ENCODE measurements at regions not wholly inside any gene's neighbourhood (a gene's known extent, or its start where the extent isn't known, plus 50 kb on each side); places are given as distances from the start of the nearest gene placed in this dataset.

DNA sequence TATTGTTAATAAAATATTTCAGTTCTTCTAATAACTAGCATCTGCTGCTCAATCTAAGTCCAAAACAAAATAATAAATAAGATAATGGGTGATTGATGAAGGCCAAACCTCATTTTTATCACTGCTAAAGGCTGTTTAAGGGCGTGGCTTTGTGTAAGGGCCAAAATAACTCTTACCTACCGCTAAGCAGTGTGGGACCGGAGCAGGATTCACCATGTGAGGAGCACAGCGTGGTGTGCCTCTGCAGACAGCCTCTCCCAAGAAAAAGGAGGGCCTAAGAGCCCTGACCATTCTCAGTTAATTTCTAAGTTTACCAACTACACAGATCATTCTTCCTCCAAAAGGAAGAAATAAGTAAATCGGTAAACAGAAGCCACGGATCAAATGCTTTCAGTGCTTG lies 353.7 kb downstream of the ARL6IP6 start:
- TF ChIP-seq, protein P1, sequence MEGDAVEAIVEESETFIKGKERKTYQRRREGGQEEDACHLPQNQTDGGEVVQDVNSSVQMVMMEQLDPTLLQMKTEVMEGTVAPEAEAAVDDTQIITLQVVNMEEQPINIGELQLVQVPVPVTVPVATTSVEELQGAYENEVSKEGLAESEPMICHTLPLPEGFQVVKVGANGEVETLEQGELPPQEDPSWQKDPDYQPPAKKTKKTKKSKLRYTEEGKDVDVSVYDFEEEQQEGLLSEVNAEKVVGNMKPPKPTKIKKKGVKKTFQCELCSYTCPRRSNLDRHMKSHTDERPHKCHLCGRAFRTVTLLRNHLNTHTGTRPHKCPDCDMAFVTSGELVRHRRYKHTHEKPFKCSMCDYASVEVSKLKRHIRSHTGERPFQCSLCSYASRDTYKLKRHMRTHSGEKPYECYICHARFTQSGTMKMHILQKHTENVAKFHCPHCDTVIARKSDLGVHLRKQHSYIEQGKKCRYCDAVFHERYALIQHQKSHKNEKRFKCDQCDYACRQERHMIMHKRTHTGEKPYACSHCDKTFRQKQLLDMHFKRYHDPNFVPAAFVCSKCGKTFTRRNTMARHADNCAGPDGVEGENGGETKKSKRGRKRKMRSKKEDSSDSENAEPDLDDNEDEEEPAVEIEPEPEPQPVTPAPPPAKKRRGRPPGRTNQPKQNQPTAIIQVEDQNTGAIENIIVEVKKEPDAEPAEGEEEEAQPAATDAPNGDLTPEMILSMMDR (IDR thresholded peaks at IDR 0.05 in 4 of 5, conservative IDR thresholded peaks at IDR 0.05 in 1 of 5), result no peak
- TF ChIP-seq POLR2A (IDR thresholded peaks at IDR 0.05), result no peak
- intact Hi-C loops (cut with DNase I; ENCODE audit: low total_unique reads), result no loop called here
- Histone ChIP-seq H3K4me1 (no peaks in the 10 kb centered on the region), H3K9me3 (no peaks in the 10 kb centered on the region), H3K27ac (no peak overlapping the region), H3K27me3 (no peaks in the 10 kb centered on the region), H3K4me3 (no peak overlapping the region), H3K36me3 (no peaks in the 10 kb centered on the region)
- in situ Hi-C loops (cut with MboI; ENCODE audit: low sequenced_read_pairs in 4 of 4), result no loop called here
- DNase-seq (no peak), ATAC-seq (no peak)

GRCh38 chr2:153071090-153071489 lies 352.7 kb downstream of the ARL6IP6 start:
- no peak for ATAC-seq
- no peak for TF ChIP-seq POLR2A (IDR thresholded peaks at IDR 0.05)
- TF ChIP-seq, protein P1 (IDR thresholded peaks at IDR 0.05 in 4 of 5, conservative IDR thresholded peaks at IDR 0.05 in 1 of 5), result no peak
- intact Hi-C loops (cut with DNase I; ENCODE audit: low total_unique reads) (no loop called here), in situ Hi-C loops (cut with MboI; ENCODE audit: low sequenced_read_pairs in 4 of 4) (no loop called here)
- Histone ChIP-seq H3K27me3 (no peaks in the 10 kb centered on the region), H3K9me3 (no peaks in the 10 kb centered on the region), H3K4me3 (no peak overlapping the region), H3K27ac (no peak overlapping the region), H3K4me1 (no peaks in the 10 kb centered on the region), H3K36me3 (no peaks in the 10 kb centered on the region)
- no peak for DNase-seq

DNA sequence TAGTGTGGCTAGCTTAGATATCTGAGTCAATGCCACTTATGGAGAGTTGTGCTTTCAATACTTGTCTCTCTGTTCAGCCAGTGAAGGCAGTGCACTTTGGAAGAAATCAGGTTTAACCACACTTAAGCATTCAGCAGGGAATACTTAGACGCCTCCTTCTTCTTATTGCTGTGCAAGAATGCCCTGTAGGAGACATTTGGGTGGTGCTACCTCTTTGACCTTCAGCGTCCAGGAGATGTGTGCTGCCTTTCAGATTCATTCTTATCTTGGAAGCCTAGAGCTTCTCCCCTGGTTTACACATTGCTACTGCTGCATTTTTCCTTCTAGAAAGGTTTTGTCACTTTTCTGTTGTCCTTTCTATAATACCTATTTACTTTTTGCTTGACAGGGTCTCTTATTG lies 350.5 kb downstream of the ARL6IP6 start:
- intact Hi-C loops (cut with DNase I; ENCODE audit: low total_unique reads) (no loop called here), in situ Hi-C loops (cut with MboI; ENCODE audit: low sequenced_read_pairs in 4 of 4) (no loop called here)
- Histone ChIP-seq H3K9me3 (no peaks in the 10 kb centered on the region), H3K4me1 (no peaks in the 10 kb centered on the region), H3K27me3 (no peaks in the 10 kb centered on the region), H3K27ac (no peak overlapping the region), H3K36me3 (no peaks in the 10 kb centered on the region), H3K4me3 (no peak overlapping the region)
- ATAC-seq (no peak), DNase-seq (no peak)
- TF ChIP-seq, protein P1 (IDR thresholded peaks at IDR 0.05 in 4 of 5, conservative IDR thresholded peaks at IDR 0.05 in 1 of 5), result no peak
- no peak for TF ChIP-seq POLR2A (IDR thresholded peaks at IDR 0.05)

GRCh38 chr2:153068052-153068451 lies 349.6 kb downstream of the ARL6IP6 start:
- Histone ChIP-seq H3K4me3 (no peak overlapping the region), H3K9me3 (no peaks in the 10 kb centered on the region), H3K36me3 (no peaks in the 10 kb centered on the region), H3K27ac (no peak overlapping the region), H3K27me3 (no peaks in the 10 kb centered on the region), H3K4me1 (no peaks in the 10 kb centered on the region)
- ATAC-seq (no peak), DNase-seq (no peak)
- in situ Hi-C loops (cut with MboI; ENCODE audit: low sequenced_read_pairs in 4 of 4), result no loop called here
- no peak for TF ChIP-seq POLR2A (IDR thresholded peaks at IDR 0.05)
- TF ChIP-seq, protein P1 (IDR thresholded peaks at IDR 0.05 in 4 of 5, conservative IDR thresholded peaks at IDR 0.05 in 1 of 5), result no peak
- intact Hi-C loops (cut with DNase I; ENCODE audit: low total_unique reads), result no loop called here

DNA sequence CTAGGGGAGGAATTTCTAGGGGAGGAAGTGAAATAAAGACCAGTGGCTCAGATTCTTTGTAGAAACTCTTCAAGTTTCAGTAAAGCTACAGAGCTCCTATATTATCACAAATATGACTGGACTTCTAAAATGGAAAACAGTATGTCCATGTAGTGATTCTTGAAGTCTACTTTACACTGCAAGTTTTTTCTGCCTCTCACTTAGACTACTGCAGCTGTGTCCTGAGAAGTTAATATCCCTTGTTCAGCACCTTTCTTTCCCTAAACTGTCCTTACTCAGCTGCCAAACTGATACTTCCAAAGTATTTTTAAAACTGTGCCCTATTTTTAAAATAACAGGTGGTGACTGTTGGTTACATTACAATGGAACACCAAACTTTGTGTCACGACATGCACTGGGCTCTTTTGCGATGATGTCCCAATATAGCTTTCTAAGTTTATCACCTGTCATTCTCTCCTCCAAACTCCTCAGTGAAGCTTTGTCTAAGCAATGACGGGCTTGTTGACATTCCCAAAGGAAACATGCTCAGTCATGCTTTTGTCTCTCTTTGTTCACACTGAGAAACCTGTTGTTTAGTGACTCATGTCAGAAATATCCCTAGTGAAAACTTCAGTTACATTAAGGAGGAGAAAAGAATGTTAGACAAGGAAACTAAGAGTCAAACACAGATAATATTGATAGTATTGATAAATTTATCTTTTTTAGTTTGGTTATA lies 341.1 kb downstream of the ARL6IP6 start:
- no peaks in the 10 kb centered on the region for H3K4me1 ChIP-seq
- in situ Hi-C loops (cut with MboI; ENCODE audit: low sequenced_read_pairs in 4 of 4) (no loop called here), intact Hi-C loops (cut with DNase I; ENCODE audit: low total_unique reads) (no loop called here)
- TF ChIP-seq, protein P1 (IDR thresholded peaks at IDR 0.05 in 4 of 5, conservative IDR thresholded peaks at IDR 0.05 in 1 of 5), result no peak
- TF ChIP-seq POLR2A (IDR thresholded peaks at IDR 0.05), result no peak
- H3K9me3 ChIP-seq, result no peaks in the 10 kb centered on the region
- DNase-seq (no peak), ATAC-seq (no peak)
- no peak overlapping the region for H3K27ac ChIP-seq
- no peak overlapping the region for H3K4me3 ChIP-seq
- H3K36me3 ChIP-seq, result no peaks in the 10 kb centered on the region
- no peaks in the 10 kb centered on the region for H3K27me3 ChIP-seq
